Keratinocyte (primary cell): ENCODE measurements at regions not wholly inside any gene's neighbourhood (a gene's known extent, or its start where the extent isn't known, plus 50 kb on each side); places are given as distances from the start of the nearest gene placed in this dataset.

ENCODE experiments used
- DNase-seq: peaks from one replicate; pipeline ENCODE4 v3.0.0-alpha.2; 2011; ENCODE audit warnings: low read depth, missing footprints, low spot score
- FAIRE-seq: peaks from 2 replicates; lab custom pipeline; 2011; peaks lifted over from hg19 to GRCh38; lab: Jason Lieb, UNC
- H2AFZ ChIP-seq: 2 replicates; pipeline ENCODE4 v1.6.0; 2012; ENCODE audit warnings: low read length, control low read depth, inconsistent platforms; ENCODE audit not compliant: control insufficient read depth
- H3K27ac ChIP-seq: 2 replicates; pipeline ENCODE4 v1.5.1; 2011; ENCODE audit warnings: low read length; ENCODE audit not compliant: control insufficient read depth, insufficient read depth
- H3K27me3 ChIP-seq: 3 replicates; pipeline ENCODE4 v1.6.0; 2011; ENCODE audit warnings: low read length; ENCODE audit not compliant: control insufficient read depth, insufficient read depth; ENCODE audit errors: extremely low read depth
- H3K36me3 ChIP-seq, 2 experiments: 2 replicates in 1 of 2; 3 replicates in 1 of 2; pipeline ENCODE4 v1.5.1; 2011; ENCODE audit warnings: low read length in 2 of 2, mild to moderate bottlenecking in 1 of 2; ENCODE audit not compliant: control insufficient read depth in 2 of 2, insufficient read depth in 2 of 2; ENCODE audit errors: extremely low read depth in 1 of 2
- H3K4me1 ChIP-seq: 3 replicates; pipeline ENCODE4 v1.5.1; 2011; ENCODE audit warnings: low read length; ENCODE audit not compliant: control insufficient read depth, insufficient read depth; ENCODE audit errors: extremely low read depth
- H3K4me2 ChIP-seq: 3 replicates; pipeline ENCODE4 v1.6.0; 2011; ENCODE audit warnings: low read depth, low read length; ENCODE audit not compliant: control insufficient read depth, insufficient read depth; ENCODE audit errors: extremely low read depth
- H3K4me3 ChIP-seq, 3 experiments: fragments of 200-600 bp in 1 of 3; sonication (generic) in 1 of 3; 2 replicates in 2 of 3; 3 replicates in 1 of 3; pipeline ENCODE4 v1.5.1; 2011 to 2016; ENCODE audit warnings: low read length in 3 of 3, mild to moderate bottlenecking in 3 of 3, control low read depth in 2 of 3, inconsistent platforms in 1 of 3, low read depth in 1 of 3, mixed read lengths in 1 of 3, mixed run types in 1 of 3, moderate library complexity in 1 of 3; ENCODE audit not compliant: control insufficient read depth in 2 of 3, insufficient read depth in 2 of 3; ENCODE audit errors: extremely low read depth in 1 of 3
- H3K79me2 ChIP-seq: 2 replicates; pipeline ENCODE4 v1.6.0; 2012; ENCODE audit warnings: low read length; ENCODE audit not compliant: control insufficient read depth, insufficient read depth
- H3K9ac ChIP-seq: 3 replicates; pipeline ENCODE4 v1.6.0; 2011; ENCODE audit warnings: low read length; ENCODE audit not compliant: control insufficient read depth, insufficient read depth; ENCODE audit errors: extremely low read depth
- H3K9me1 ChIP-seq: 3 replicates; pipeline ENCODE4 v1.6.0; 2011; ENCODE audit warnings: low read length; ENCODE audit not compliant: control insufficient read depth, insufficient read depth; ENCODE audit errors: extremely low read depth
- H3K9me3 ChIP-seq: 2 replicates; pipeline ENCODE4 v1.5.1; 2012; ENCODE audit warnings: low read depth, low read length; ENCODE audit not compliant: control insufficient read depth
- H4K20me1 ChIP-seq: 3 replicates; pipeline ENCODE4 v1.6.0; 2011; ENCODE audit warnings: low read length; ENCODE audit not compliant: control insufficient read depth, insufficient read depth; ENCODE audit errors: extremely low read depth
- CTCF ChIP-seq, 3 experiments: IDR thresholded peaks in 1 of 3; conservative IDR thresholded peaks in 1 of 3; optimal IDR thresholded peaks in 1 of 3; 2 replicates in 2 of 3; 3 replicates in 1 of 3; pipeline versions ENCODE3 to v1.5.1; 2011; ENCODE audit warnings: low read length in 3 of 3, mild to moderate bottlenecking in 3 of 3, moderate library complexity in 2 of 3, control low read depth in 1 of 3, inconsistent platforms in 1 of 3; ENCODE audit not compliant: insufficient read depth in 2 of 3; ENCODE audit errors: extremely low read depth in 1 of 3
- EZH2 ChIP-seq: IDR thresholded peaks from one replicate; pipeline ENCODE4 v1.6.1; 2012; ENCODE audit warnings: inconsistent platforms, mild to moderate bottlenecking, low read length, moderate library complexity
- dilution Hi-C: fragments of 300-500 bp; cut with MboI; formaldehyde crosslinking; loops from one replicate; pipeline ENCODE4 v1.7.0; 2020; ENCODE audit warnings: low sequenced_read_pairs; ENCODE audit not compliant: extremely low pct_ligation_motif_present

GRCh38 chr4:121455285-121455684 is 74.5 kb upstream of the QRFPR start:
- no peaks in the 10 kb centered on the region for H3K36me3 ChIP-seq
- H3K27ac ChIP-seq = no peak overlapping the region
- H3K4me3 ChIP-seq = no peak overlapping the region
- no peaks in the 10 kb centered on the region for H3K4me1 ChIP-seq
- H3K9ac ChIP-seq = no peak overlapping the region
- FAIRE-seq (no peak), DNase-seq (no peak)
- H2AFZ ChIP-seq = no peak overlapping the region
- no peaks in the 10 kb centered on the region for H3K9me3 ChIP-seq
- H3K4me2 ChIP-seq = no peak overlapping the region
- dilution Hi-C loops = no loop called here
- no peaks in the 10 kb centered on the region for H3K79me2 ChIP-seq
- TF ChIP-seq CTCF (optimal IDR thresholded peaks at IDR 0.05 in 1 of 3, IDR thresholded peaks at IDR 0.05 in 1 of 3, conservative IDR thresholded peaks at IDR 0.05 in 1 of 3; ENCODE audit: extremely low read depth in 1 of 3, insufficient read depth in 2 of 3, low read length in 3 of 3) = no peak
- peak; percentile 5 for TF ChIP-seq EZH2
- H4K20me1 ChIP-seq = no peaks in the 10 kb centered on the region
- no peaks in the 10 kb centered on the region for H3K9me1 ChIP-seq
- H3K27me3 ChIP-seq = peaks cover 13% of the 10 kb centered on the region

DNA sequence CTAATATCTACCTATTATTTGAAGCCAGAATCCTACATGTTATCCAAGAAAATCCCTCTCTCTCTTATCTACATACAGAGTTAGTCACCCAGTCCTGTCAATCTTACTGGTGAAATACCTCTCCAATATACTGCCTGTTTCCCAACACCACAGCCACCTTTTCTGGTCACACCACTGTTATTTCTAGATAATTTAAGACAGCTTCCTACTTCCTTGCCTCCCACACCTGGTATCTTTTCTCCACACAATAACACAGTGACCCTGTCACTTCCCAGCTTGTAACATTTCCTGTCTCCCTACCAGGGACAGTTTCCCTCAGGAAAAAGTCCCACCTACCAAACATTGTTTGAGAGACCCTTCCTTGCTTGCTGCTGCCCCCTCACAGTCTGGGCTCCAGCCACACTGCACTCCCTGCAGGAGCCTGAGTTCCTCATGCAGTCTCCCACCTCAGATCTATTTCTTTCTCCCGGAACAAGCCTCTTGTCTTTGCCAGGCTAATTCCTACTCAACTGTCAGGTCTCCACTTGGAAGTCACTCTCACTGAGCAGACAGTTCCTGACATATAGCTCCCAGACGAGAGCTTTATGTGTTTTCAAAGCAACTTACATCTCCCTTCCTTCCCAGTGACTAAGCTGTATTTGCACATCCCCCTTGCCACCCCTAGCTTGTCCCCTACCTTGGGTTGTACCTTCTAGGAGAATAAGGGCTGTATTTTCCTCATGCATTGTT is 73.6 kb upstream of the QRFPR start:
- H3K4me1 ChIP-seq = no peaks in the 10 kb centered on the region
- no peaks in the 10 kb centered on the region for H3K9me3 ChIP-seq
- dilution Hi-C loops = no loop called here
- no peaks in the 10 kb centered on the region for H4K20me1 ChIP-seq
- FAIRE-seq = no peak
- no peak overlapping the region for H3K27ac ChIP-seq
- H3K4me2 ChIP-seq = no peak overlapping the region
- no peaks in the 10 kb centered on the region for H3K9me1 ChIP-seq
- no peak overlapping the region for H2AFZ ChIP-seq
- no peak for DNase-seq
- no peak overlapping the region for H3K4me3 ChIP-seq
- TF ChIP-seq CTCF (optimal IDR thresholded peaks at IDR 0.05 in 1 of 3, IDR thresholded peaks at IDR 0.05 in 1 of 3, conservative IDR thresholded peaks at IDR 0.05 in 1 of 3; ENCODE audit: extremely low read depth in 1 of 3, insufficient read depth in 2 of 3, low read length in 3 of 3) = no peak
- no peak for TF ChIP-seq EZH2
- H3K27me3 ChIP-seq = peaks cover 13% of the 10 kb centered on the region
- H3K36me3 ChIP-seq = no peaks in the 10 kb centered on the region
- H3K79me2 ChIP-seq = no peaks in the 10 kb centered on the region
- H3K9ac ChIP-seq = no peak overlapping the region
